HG03280 (cell line): ENCODE measurements at regions not wholly inside any gene's neighbourhood (a gene's known extent, or its start where the extent isn't known, plus 50 kb on each side); places are given as distances from the start of the nearest gene placed in this dataset.

Experiments
- ATAC-seq: cut with Tn5 transposase; IDR thresholded peaks from one replicate; pipeline ENCODE4 v1.9.1; 2021; ENCODE audit warnings: mild to moderate bottlenecking, moderate library complexity; ENCODE audit not compliant: unreplicated experiment

DNA sequence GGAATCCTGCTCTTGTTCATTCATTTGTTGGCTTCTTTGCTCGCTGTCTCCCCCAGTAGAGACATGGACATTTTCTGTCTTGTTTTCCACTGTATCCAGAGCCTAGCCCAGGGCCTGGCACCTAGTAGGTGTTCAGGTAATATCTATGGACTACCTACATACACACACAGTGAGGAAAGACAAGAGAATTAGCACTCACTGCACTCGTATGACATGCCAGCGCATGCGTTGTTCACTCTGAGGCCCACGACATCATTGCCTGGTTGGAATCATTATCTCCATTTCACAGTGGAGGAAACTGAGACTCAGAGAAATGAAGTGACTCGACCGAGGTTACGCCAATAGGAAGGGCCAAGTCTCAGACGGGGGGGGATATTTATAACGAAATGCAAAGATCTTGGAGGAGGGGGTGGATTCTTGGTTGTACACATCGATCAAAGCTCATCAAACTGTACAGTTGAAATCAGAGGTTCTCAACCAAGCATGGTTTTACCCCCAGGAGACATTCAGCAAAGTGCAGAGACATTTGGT is 140.1 kb upstream of the PTPN1 start:
- ATAC-seq = no peak

GRCh38 chr20:50371878-50372769 is 138.1 kb upstream of the PTPN1 start:
- ATAC-seq = no peak

DNA sequence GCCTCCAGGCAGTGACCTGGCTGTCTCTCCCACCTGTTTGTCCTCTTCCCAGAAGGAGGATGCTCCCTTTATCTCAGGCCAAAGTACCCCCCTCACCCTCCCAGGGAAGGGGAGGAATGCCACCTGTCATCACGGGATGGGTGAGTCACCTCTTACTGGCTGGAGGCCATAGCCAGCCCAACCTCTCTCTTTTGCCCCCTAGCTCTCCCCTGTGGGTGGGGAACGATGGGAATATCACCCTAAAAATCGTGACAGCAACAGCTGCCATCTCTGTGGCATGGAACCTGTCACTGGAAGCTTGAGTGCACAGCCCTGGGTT is 137.5 kb upstream of the PTPN1 start:
- ATAC-seq = no peak

GRCh38 chr20:50373674-50374286 is 136.4 kb upstream of the PTPN1 start:
- no peak for ATAC-seq

DNA sequence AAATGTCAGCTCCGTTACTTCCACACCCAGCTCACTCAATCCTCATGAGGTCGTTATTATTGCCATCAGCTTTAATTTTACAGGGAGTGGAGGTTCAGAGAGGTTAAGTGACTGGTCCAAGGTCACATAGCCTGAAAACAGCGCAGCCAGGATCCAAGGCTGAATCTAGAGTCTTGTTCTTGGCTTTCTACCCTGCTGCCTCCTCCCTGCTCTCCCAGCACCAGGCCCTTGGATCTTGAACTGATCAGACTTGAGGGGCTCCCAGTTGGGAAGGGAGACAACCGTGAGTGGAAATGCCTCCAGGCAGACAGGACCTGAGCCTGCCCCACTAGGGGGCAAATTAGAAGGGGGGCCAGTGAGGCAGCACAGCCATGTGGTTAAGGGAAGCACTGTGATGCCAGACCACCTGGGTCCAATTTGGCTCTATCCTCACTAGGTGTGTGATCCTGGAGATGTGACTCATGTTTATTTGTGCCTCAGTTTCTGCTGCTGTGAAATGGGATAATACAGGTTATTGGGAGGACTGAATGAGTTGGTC is 135.6 kb upstream of the PTPN1 start:
- no peak for ATAC-seq

DNA sequence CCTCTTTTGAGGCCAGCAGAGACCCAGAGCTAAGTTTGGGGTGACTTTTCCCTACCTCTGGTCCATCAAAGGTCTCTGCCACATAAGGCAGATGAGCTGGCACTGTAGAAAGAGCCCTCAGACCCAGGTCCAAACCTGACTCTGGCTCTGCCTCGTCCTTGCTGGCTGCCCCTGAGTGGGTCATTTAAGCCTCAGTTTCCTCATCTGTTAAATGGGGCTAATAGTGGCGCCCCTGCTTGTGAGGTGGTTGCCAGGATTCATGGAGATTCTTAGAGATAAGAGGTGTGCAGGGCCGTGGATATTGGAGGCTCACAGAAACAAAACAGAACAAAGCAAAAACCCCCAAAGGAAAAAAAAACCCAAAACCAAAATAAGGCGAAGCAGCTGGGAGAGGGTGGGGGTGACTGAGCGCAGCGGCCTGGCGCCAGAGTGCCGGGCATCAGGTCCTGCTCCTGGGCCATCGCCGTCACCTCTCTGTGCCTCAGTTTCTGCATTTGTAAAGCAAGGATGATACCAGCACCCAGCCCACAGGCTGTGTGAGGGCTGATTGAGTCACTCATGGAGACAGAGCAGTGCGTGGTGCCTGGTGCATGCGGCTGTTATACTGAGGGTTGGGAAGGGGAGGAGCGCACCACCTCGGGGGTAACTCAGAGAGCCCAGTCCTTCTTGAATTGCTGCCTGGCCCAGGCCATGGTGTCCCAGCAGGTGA is 133.8 kb upstream of the PTPN1 start:
- no peak for ATAC-seq

- no peak for ATAC-seq
These were observed 133.2 kb upstream of the PTPN1 start for GRCh38 chr20:50376888-50377459.

DNA sequence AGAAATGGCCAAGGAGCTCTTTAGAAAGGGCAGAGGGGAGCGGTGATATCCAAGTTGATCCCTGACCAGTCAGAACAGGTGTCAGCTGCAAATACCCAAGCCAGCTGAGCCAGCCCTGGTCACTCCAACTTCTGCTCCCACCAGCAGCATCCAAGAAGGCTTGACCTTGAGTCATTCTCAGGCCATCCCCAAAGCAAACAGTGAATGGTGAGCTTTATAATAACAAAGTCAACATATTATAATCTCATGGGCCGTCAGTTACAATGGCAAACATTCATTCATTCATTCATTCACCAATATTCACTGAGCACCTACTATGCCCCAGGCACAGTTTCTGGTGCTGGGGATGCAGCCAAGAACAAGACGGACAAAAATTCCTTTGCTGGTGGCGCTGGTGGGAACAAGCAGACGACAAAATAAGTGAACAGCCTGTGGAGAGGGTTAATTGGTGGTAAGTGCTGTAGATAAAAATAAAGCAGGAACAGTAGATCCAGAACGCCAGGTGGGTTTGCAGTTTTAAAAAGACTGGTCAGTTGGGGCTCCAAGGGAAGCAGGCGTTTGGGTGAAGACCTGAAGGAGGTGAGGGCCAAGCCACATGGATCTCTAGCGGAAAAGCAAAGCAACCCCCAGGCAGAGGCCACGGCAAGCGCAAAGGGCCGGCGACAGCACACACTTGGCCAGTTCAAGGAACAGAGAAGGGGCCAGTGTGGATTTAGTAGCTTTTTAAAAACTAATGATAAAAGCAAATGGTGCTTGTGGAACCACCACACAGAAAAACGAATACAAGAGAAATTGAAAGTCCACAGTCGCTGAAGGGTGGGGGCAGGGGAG is 131.8 kb upstream of the PTPN1 start:
- no peak for ATAC-seq

DNA sequence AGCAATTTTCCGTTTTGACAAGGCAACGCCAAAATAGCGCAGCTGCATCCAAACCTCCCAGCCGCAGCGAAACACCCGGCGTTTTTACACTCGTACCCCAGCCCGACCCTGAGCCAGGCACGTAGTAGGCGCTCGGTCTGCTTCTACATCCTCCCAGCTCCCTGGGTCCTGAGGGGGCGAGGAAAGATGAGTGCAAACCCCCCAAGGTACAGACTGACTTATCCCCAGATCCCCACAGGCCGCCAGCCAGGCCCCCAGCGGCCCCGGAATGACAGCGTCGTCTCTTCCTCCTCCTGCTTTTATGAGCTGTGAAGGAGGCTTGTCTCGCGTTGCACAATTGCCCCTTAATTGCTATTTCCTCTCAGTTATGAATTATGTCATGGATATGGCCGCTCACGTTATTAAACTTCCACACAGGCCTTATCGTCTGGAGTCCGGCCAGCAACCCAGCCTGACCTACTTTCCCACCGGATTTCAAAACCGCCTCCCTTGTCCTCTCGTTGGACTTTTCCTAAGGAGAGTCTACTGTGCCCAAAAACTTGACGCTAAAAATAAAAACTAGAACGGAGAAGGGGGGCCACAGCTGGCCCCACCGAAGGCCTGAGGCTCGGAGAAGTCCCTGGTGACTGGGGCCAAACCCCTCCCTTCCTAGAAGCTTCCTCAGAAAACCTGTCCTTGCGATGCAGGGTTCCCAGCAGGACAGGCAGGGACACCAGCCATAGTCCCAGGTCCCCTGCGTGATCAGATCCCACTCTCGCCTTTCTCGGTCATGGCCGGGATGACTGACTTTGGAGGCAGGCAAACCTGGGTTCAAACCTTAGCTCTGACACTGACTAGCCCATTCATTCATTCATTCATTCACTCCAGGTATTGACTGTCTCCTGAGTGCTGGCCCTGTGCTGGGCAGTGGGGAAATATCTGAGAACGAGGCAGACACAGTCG is 130.9 kb upstream of the PTPN1 start:
- no peak for ATAC-seq

- no peak for ATAC-seq
These were observed 130.0 kb upstream of the PTPN1 start for GRCh38 chr20:50379991-50380696.

DNA sequence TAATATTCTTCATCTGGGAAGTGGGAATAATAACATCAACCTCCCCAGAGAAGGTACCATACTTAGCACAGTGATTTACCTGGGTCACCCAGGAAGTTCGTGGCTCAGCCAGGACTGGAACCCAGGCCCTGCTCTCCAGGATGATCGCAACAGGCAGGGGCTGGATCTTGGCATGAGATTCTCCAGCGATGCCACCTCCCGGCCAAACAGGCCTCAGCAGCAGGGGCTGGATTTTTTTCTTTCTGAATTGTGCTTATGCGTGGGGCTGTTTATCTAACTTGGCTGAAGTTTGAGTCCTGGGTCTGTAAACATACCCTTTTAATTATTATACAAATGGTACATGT is 129.5 kb upstream of the PTPN1 start:
- ATAC-seq = no peak

- ATAC-seq = no peak
These were observed 129.0 kb upstream of the PTPN1 start for GRCh38 chr20:50381075-50381732.

DNA sequence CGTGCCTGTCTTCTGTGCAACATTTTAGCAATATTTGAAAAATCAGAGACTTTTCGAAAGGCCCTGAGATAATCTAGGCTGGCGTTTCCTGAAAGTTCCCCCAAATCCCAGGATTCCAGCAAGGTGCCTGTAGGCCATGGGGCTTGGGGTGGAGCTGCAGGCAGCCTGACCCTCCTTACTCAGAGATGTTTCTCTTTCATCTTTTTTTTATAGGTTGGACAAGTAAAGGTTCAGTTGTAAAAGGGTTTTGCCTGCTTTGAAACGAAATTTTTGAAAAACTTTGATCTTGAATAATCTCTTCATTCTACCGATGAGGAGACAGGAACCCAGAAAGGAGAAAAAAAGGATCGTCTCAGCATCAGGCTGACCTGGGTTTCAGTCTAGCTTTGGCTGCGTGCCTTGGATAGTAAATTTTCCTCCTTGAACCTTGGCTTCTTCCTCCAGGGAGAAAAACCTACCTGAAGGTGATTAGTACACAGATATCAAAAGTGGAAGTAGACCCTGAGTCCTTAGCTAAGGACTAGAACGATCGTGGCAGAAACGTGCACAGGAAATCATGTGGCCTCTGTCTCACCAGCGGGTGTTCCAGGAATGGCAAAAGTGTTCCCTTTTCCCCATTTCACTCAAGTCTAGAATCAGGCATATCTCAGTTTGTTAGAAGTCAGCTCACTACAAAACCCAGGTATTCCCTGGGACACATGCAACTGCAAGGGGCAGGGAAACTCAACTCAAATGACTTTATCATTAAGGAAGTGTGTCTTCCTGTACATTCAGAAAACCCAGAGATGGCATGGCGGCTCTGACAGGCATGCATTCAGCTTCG is 128.2 kb upstream of the PTPN1 start:
- no peak for ATAC-seq

- no peak for ATAC-seq
These were observed 124.2 kb upstream of the PTPN1 start for GRCh38 chr20:50385733-50386640.

GRCh38 chr20:50386641-50386960 is 123.6 kb upstream of the PTPN1 start:
- ATAC-seq = no peak

DNA sequence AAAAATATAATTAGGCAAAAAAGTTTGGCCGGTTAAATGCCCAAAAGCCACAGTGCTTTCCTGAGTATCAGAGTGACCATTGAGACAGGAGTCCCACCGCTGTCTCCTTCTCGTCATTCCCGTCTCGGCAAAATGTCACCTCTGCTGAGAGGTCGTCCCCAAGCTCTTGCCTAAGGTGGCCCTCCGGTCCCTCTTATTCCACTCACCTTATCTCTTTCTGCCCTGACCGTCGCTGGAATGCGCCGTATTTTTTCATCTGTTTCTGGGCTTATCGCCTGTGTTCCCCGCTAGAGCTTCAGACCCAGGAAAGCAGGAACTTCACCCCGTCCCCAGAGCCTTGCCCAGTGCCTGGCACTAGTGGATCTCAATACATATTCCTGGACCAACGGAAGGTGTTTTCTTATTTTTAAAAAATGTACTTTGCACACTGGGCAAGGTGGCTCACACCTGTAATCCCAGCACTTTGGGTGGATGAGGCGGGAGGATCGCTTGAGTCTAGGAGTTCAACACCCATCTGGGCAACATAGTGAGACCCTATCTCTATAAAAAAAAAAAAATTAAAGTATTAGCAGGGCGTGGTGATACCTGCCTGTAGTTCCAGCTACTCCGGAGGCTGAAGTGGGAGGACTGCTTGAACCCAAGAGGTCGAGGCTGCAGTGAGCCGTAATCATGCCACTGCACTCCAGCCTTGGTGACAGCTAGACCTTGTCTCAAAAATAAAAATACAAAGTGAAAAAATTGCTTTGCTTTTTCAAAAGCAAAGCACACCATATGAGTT is 122.8 kb upstream of the PTPN1 start:
- ATAC-seq = no peak
